Naive thymus-derived CD8-positive, alpha-beta T cell (primary cell): ENCODE measurements at regions not wholly inside any gene's neighbourhood (a gene's known extent, or its start where the extent isn't known, plus 50 kb on each side); places are given as distances from the start of the nearest gene placed in this dataset.

Experiments used
- ATAC-seq, 2 donors: fragments of 150-1000 bp; cut with Tn5 transposase in 1 of 2; sonication (Bioruptor Pico), chemical (Tn5 transposase) in 1 of 2; 1 replicate in 1 of 2; 2 replicates in 1 of 2; pipeline ENCODE4 v1.10.0; 2021; ENCODE audit warnings: mild to moderate bottlenecking in 2 of 2, moderate library complexity in 2 of 2
- POLR2A ChIA-PET: fragments of 350-600 bp; sonication (Branson Sonifier 250); formaldehyde crosslinking; loops from one replicate; lab custom pipeline; 2021; ENCODE audit warnings: antibody characterized with exemption; lab: Charles Lee
- DNase-seq, 10 donors: peaks; one replicate each; pipeline versions ENCODE4 v3.0.0 to v3.0.0-alpha.2; 2020 to 2022
- H3K27ac Mint-ChIP-seq, 10 donors: one replicate each; pipeline ENCODE4 v1.8.0; 2020 to 2022; ENCODE audit warnings: mild to moderate bottlenecking in 10 of 10, mixed read lengths in 10 of 10, moderate library complexity in 4 of 10, inconsistent platforms in 1 of 10
- H3K27me3 Mint-ChIP-seq, 5 donors: one replicate each; pipeline ENCODE4 v1.8.0; 2021 to 2022; ENCODE audit warnings: mixed read lengths in 5 of 5
- H3K36me3 Mint-ChIP-seq, 3 donors: one replicate each; pipeline ENCODE4 v1.8.0; 2020 to 2022; ENCODE audit warnings: mixed read lengths in 3 of 3, mild to moderate bottlenecking in 2 of 3, inconsistent platforms in 1 of 3
- H3K4me1 Mint-ChIP-seq, 4 donors: one replicate each; pipeline ENCODE4 v1.8.0; 2021 to 2022; ENCODE audit warnings: mixed read lengths in 4 of 4
- H3K4me3 Mint-ChIP-seq, 10 donors: one replicate each; pipeline ENCODE4 v1.8.0; 2020 to 2022; ENCODE audit warnings: mild to moderate bottlenecking in 10 of 10, mixed read lengths in 10 of 10, moderate library complexity in 6 of 10, inconsistent platforms in 1 of 10
- H3K9me3 Mint-ChIP-seq, 9 donors: one replicate each; pipeline ENCODE4 v1.8.0; 2020 to 2022; ENCODE audit warnings: mixed read lengths in 9 of 9, mild to moderate bottlenecking in 3 of 9, inconsistent platforms in 1 of 9, moderate library complexity in 1 of 9

DNA sequence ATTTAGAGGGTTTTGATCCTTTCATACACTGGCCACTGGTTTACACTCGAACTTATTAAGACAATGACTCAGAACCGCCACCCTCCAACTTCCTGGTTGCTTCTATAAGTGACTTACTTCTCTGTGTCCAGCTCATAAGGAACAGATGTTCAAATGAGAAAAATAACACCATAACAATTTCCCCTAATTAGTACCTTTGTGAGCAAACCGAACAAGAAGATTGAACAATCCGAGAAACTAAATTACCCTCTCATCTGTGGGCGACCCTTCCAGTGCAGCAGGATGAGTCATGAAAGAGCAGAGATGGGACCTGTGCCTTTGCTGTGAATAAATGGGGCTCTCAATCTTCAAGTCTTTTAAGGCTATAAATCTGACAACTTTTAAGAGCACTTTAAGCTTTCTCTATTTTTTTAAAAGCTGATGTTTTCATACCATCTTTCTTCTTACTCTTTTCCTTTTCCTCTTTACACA lies 146.8 kb upstream of the RASSF8 start:
- peak overlapping the region in 1 of 10 donors; percentile 7 for H3K4me3 Mint-ChIP-seq
- peaks cover 0 to 1% (median 0%) of the 10 kb centered on the region in 4 donors for H3K4me1 Mint-ChIP-seq
- H3K27ac Mint-ChIP-seq, result peak overlapping the region in 1 of 10 donors; percentile 74
- no peak for ATAC-seq
- H3K9me3 Mint-ChIP-seq, result peaks cover 0 to 12% (median 3%) of the 10 kb centered on the region in 9 donors
- no peak for DNase-seq
- H3K27me3 Mint-ChIP-seq, result peaks cover 0 to 5% (median 2%) of the 10 kb centered on the region in 5 donors
- peaks cover 0 to 2% (median 0%) of the 10 kb centered on the region in 3 donors for H3K36me3 Mint-ChIP-seq
- POLR2A ChIA-PET, result no interaction called here

- peaks cover 0 to 7% (median 2%) of the 10 kb centered on the region in 5 donors for H3K27me3 Mint-ChIP-seq
- POLR2A ChIA-PET, result no interaction called here
- ATAC-seq (no peak), DNase-seq (no peak)
- no peak overlapping the region for H3K4me3 Mint-ChIP-seq
- H3K27ac Mint-ChIP-seq, result no peak overlapping the region
- no peaks in the 10 kb centered on the region for H3K4me1 Mint-ChIP-seq
- peaks cover 0 to 2% (median 0%) of the 10 kb centered on the region in 3 donors for H3K36me3 Mint-ChIP-seq
- peaks cover 0 to 12% (median 3%) of the 10 kb centered on the region in 9 donors for H3K9me3 Mint-ChIP-seq
Observed at GRCh38 chr12:25812295-25812694, 146.2 kb upstream of the RASSF8 start.

- Mint-ChIP-seq H3K4me3 (no peak overlapping the region), H3K36me3 (peaks cover 0 to 2% (median 0%) of the 10 kb centered on the region in 3 donors), H3K27me3 (peaks cover 0 to 12% (median 3%) of the 10 kb centered on the region in 5 donors), H3K4me1 (no peaks in the 10 kb centered on the region), H3K27ac (no peak overlapping the region), H3K9me3 (peaks cover 0 to 9% (median 2%) of the 10 kb centered on the region in 9 donors)
- DNase-seq (no peak), ATAC-seq (no peak)
- POLR2A ChIA-PET, result no interaction called here
Observed at GRCh38 chr12:25813843-25814242, 144.6 kb upstream of the RASSF8 start.

GRCh38 chr12:25816637-25817036 lies 141.8 kb upstream of the RASSF8 start:
- Mint-ChIP-seq H3K4me1 (no peaks in the 10 kb centered on the region), H3K27ac (no peak overlapping the region), H3K27me3 (peaks cover 0 to 19% (median 3%) of the 10 kb centered on the region in 5 donors), H3K36me3 (no peaks in the 10 kb centered on the region), H3K4me3 (no peak overlapping the region), H3K9me3 (no peaks in the 10 kb centered on the region)
- POLR2A ChIA-PET, result no interaction called here
- no peak for ATAC-seq
- no peak for DNase-seq

- DNase-seq (no peak), ATAC-seq (no peak)
- Mint-ChIP-seq H3K27me3 (peaks cover 0 to 19% (median 3%) of the 10 kb centered on the region in 5 donors), H3K36me3 (no peaks in the 10 kb centered on the region), H3K4me3 (no peak overlapping the region), H3K27ac (no peak overlapping the region), H3K9me3 (no peaks in the 10 kb centered on the region), H3K4me1 (no peaks in the 10 kb centered on the region)
- POLR2A ChIA-PET, result no interaction called here
Observed at GRCh38 chr12:25817166-25817565, 141.3 kb upstream of the RASSF8 start.

DNA sequence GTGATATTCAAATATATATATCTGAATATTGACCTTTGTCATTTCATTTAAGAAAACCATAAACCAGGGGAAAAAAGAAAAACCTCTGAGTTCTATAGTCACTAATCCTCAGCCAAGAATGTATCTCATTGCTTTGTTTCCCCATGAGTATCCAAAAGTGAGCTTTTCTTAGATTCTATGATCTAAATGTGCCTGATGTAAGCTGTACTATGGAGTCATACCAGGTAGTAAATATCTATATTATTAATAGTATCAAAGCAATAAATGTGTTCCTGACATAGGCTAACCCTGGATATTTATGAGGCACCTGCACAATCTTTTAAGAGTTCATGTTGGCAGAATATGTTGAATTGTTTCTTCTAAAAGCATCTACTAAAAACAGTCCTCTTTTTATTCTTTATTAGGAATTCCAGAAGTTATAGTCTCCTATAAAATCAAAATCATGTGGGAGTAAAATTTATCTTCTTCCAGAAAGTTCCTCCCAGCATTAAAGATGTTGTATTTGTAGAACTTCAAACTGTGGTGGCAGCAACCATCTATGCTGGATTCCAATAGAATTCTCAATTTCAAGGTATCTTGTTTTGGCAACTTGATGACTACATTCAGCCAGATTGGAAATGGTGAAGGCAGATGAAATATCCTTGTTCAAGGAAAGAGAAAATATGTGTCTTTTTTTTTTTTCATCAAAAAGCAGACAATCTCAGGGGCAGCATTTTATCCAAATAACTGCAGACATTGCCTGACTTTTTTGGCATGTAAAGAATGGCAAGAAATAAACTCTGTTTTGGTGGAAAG lies 139.7 kb upstream of the RASSF8 start:
- POLR2A ChIA-PET, result no interaction called here
- ATAC-seq, result no peak

DNA sequence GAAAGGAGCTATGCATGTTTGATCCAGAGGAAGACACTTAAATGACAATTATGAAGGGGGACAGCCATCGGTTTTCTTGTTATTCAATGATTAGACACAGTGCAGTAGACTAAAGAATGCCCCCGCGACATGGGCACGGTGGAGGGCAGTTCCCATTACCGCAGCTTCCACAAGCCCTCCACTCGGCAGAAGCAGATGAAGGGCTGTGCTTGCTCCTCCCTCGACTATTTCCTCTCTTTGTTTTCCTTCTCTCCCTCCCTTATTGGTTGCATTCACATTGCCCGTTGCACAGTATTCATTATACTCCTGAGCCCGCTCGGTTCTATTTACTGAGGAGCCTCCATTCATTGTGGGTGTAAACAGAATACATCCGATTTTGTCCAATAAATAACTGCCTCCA lies 138.8 kb upstream of the RASSF8 start:
- Mint-ChIP-seq H3K27me3 (peaks cover 0 to 19% (median 3%) of the 10 kb centered on the region in 5 donors), H3K36me3 (no peaks in the 10 kb centered on the region), H3K4me3 (no peak overlapping the region), H3K4me1 (no peaks in the 10 kb centered on the region), H3K9me3 (no peaks in the 10 kb centered on the region), H3K27ac (no peak overlapping the region)
- no peak for DNase-seq
- ATAC-seq, result no peak
- POLR2A ChIA-PET, result no interaction called here

More for the DNA sequence above, 139.7 kb upstream of the RASSF8 start:
- no peak overlapping the region for H3K27ac Mint-ChIP-seq
- H3K4me3 Mint-ChIP-seq, result no peak overlapping the region
- H3K36me3 Mint-ChIP-seq, result no peaks in the 10 kb centered on the region
- H3K9me3 Mint-ChIP-seq, result no peaks in the 10 kb centered on the region
- no peaks in the 10 kb centered on the region for H3K4me1 Mint-ChIP-seq
- DNase-seq, result no peak
- peaks cover 0 to 19% (median 3%) of the 10 kb centered on the region in 5 donors for H3K27me3 Mint-ChIP-seq

DNA sequence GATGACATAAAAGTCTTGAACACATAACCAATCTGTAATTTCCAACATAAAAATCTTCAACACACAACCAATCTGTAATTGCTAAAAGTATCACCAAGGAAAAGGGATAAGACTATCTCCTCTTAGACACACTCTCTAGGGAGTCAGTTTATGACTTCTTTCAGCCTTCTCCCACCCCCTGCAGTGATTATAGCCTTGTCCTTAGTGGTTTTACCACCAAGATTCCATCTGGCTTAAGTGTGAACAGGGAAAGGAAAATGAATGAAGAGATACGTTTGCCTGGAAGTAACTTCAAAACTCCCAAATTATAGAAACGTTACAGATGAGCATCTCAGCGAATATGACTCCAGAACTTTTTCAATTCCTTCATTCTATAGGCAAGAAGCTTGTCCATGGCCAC lies 136.2 kb upstream of the RASSF8 start:
- H3K9me3 Mint-ChIP-seq, result no peaks in the 10 kb centered on the region
- no peaks in the 10 kb centered on the region for H3K36me3 Mint-ChIP-seq
- ATAC-seq, result no peak

GRCh38 chr12:25824734-25825133 lies 133.7 kb upstream of the RASSF8 start:
- H3K27ac Mint-ChIP-seq, result no peak overlapping the region
- peaks cover 0 to 16% (median 0%) of the 10 kb centered on the region in 5 donors for H3K27me3 Mint-ChIP-seq
- H3K36me3 Mint-ChIP-seq, result no peaks in the 10 kb centered on the region
- no peak for DNase-seq
- no peaks in the 10 kb centered on the region for H3K9me3 Mint-ChIP-seq
- no peak for ATAC-seq
- POLR2A ChIA-PET, result no interaction called here
- H3K4me3 Mint-ChIP-seq, result no peak overlapping the region
- no peaks in the 10 kb centered on the region for H3K4me1 Mint-ChIP-seq

More for the DNA sequence above, 136.2 kb upstream of the RASSF8 start:
- peaks cover 0 to 21% (median under 1%) of the 10 kb centered on the region in 5 donors for H3K27me3 Mint-ChIP-seq
- POLR2A ChIA-PET, result no interaction called here
- H3K27ac Mint-ChIP-seq, result no peak overlapping the region
- DNase-seq, result no peak
- no peak overlapping the region for H3K4me3 Mint-ChIP-seq
- no peaks in the 10 kb centered on the region for H3K4me1 Mint-ChIP-seq

GRCh38 chr12:25825446-25825845 lies 133.0 kb upstream of the RASSF8 start:
- Mint-ChIP-seq H3K27me3 (peaks cover 0 to 18% (median 0%) of the 10 kb centered on the region in 5 donors), H3K4me1 (no peaks in the 10 kb centered on the region), H3K27ac (no peak overlapping the region), H3K36me3 (no peaks in the 10 kb centered on the region), H3K4me3 (no peak overlapping the region), H3K9me3 (no peaks in the 10 kb centered on the region)
- POLR2A ChIA-PET, result no interaction called here
- ATAC-seq (no peak), DNase-seq (no peak)

DNA sequence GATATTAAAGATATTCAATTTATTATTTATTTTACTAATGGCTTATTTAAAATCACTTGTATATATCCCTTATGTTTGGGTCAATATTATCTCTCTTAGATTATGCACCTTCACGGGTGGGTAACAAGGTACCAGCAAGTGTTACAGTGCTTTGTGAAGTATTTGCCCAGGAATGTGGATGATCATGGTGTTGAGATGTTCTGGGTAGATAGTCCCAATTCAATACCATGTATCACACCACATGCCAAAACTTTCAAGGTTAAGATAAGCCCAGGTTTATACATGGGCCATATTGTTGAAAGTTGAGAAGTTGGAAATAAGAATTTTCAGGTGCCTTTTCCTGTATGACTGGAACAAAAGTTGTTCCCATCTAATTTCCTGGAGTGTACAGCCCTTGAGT lies 131.3 kb upstream of the RASSF8 start:
- Mint-ChIP-seq H3K27ac (no peak overlapping the region), H3K27me3 (peaks cover 0 to 20% (median 0%) of the 10 kb centered on the region in 5 donors), H3K4me1 (no peaks in the 10 kb centered on the region), H3K36me3 (no peaks in the 10 kb centered on the region), H3K9me3 (no peaks in the 10 kb centered on the region), H3K4me3 (no peak overlapping the region)
- no peak for ATAC-seq
- POLR2A ChIA-PET, result no interaction called here
- DNase-seq, result no peak

DNA sequence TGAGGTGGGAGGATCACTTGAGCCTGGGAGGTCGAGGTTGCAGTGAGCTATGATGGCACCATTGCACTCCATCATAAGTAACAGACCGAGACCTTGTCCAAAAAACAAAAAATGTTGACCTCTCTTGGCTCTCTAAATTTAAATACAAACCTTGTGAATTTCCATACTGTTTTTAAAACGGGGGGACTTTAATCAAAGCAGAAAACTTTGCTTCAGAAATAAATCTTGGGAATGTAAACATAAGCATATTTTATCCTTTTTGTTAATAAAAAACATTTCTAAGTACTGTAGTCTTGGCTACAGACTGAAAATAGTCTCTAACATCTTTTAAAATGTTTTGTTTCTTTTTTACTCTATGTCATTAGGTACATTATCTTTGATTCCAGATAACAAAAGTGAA lies 130.7 kb upstream of the RASSF8 start:
- Mint-ChIP-seq H3K27me3 (peaks cover 0 to 26% (median 0%) of the 10 kb centered on the region in 5 donors), H3K27ac (peak overlapping the region in 1 of 10 donors; percentile 49), H3K36me3 (no peaks in the 10 kb centered on the region), H3K4me3 (no peak overlapping the region), H3K9me3 (no peaks in the 10 kb centered on the region), H3K4me1 (no peaks in the 10 kb centered on the region)
- no peak for ATAC-seq
- POLR2A ChIA-PET, result no interaction called here
- DNase-seq, result no peak

DNA sequence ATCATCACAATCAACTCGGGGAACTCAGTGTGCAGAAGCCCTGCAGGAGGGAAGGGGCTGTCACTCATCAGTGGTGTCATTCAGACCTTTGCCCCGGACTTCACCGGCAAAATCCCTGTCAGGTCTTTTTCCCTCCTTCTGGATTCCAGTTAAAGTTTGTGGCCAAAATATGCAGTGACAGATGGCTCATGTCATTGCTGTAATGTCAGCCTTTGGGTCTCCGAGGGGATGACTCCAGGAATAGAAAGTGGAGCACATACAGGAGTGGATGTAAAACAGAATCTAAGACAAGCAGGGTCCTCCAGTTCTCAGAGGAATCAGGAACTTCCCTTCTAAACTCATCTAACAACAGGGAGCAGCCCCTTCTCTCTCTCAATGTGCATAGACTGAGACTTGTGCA lies 130.3 kb upstream of the RASSF8 start:
- no peaks in the 10 kb centered on the region for H3K9me3 Mint-ChIP-seq
- POLR2A ChIA-PET, result no interaction called here
- no peak for DNase-seq
- no peak for ATAC-seq
- no peaks in the 10 kb centered on the region for H3K36me3 Mint-ChIP-seq
- peaks cover 0 to 27% (median 0%) of the 10 kb centered on the region in 5 donors for H3K27me3 Mint-ChIP-seq
- no peak overlapping the region for H3K4me3 Mint-ChIP-seq
- no peaks in the 10 kb centered on the region for H3K4me1 Mint-ChIP-seq
- no peak overlapping the region for H3K27ac Mint-ChIP-seq
